WTC11 (cell line): ENCODE measurements at regions not wholly inside any gene's neighbourhood (a gene's known extent, or its start where the extent isn't known, plus 50 kb on each side); places are given as distances from the start of the nearest gene placed in this dataset.

ENCODE experiments used
- ATAC-seq: fragments of 200-7000 bp; cut with Tn5 transposase; 2 replicates; pipeline ENCODE4 v1.10.0; 2021; ENCODE audit warnings: mild to moderate bottlenecking, moderate library complexity
- CTCF ChIA-PET: fragments of 300-600 bp; sonication (Branson Sonifier 250); formaldehyde crosslinking; loops from one replicate; lab custom pipeline; 2021; ENCODE audit warnings: antibody characterized with exemption; lab: Charles Lee
- POLR2A ChIA-PET: fragments of 350-600 bp; sonication (Branson Sonifier 250); formaldehyde crosslinking; loops from one replicate; lab custom pipeline; 2021; ENCODE audit warnings: antibody characterized with exemption; lab: Charles Lee
- DNase-seq: peaks from one replicate; pipeline ENCODE4 v3.0.0; 2021; ENCODE audit warnings: low spot score
- H3K27ac Mint-ChIP-seq: 2 replicates; pipeline ENCODE4 v1.8.0; 2021; ENCODE audit warnings: mixed read lengths
- H3K27me3 Mint-ChIP-seq: 2 replicates; pipeline ENCODE4 v1.8.0; 2021; ENCODE audit warnings: low read depth, mild to moderate bottlenecking, moderate library complexity, mixed read lengths
- H3K36me3 Mint-ChIP-seq: 2 replicates; pipeline ENCODE4 v1.8.0; 2021; ENCODE audit warnings: mixed read lengths
- H3K4me1 Mint-ChIP-seq: 2 replicates; pipeline ENCODE4 v1.8.0; 2022; ENCODE audit warnings: mixed read lengths
- H3K4me3 Mint-ChIP-seq: 2 replicates; pipeline ENCODE4 v1.8.0; 2021; ENCODE audit warnings: mild to moderate bottlenecking, moderate library complexity, mixed read lengths
- H3K9me3 Mint-ChIP-seq: 2 replicates; pipeline ENCODE4 v1.8.0; 2021; ENCODE audit warnings: mixed read lengths
- AR ChIP-seq: fragments of 250-450 bp; sonication (Bioruptor Pico); IDR thresholded peaks from 2 replicates; pipeline ENCODE4 v1.9.0; 2021; ENCODE audit warnings: mild to moderate bottlenecking
- ATF6 ChIP-seq: sonication (generic); formaldehyde crosslinking; IDR thresholded peaks from 2 replicates; pipeline ENCODE4 v1.8.1; 2023; ENCODE audit warnings: mild to moderate bottlenecking, missing genetic modification reagents
- CREM ChIP-seq: sonication (generic); formaldehyde crosslinking; IDR thresholded peaks from 2 replicates; pipeline ENCODE4 v1.8.1; 2022; ENCODE audit warnings: mild to moderate bottlenecking, missing genetic modification reagents, moderate library complexity
- EMX1 ChIP-seq: fragments of 250-450 bp; sonication (Bioruptor Pico); IDR thresholded peaks from 2 replicates; pipeline ENCODE4 v1.8.0; 2021; ENCODE audit warnings: mild to moderate bottlenecking
- SMAD3 ChIP-seq: sonication (generic); formaldehyde crosslinking; IDR thresholded peaks from 2 replicates; pipeline ENCODE4 v1.8.0; 2022; ENCODE audit warnings: missing genetic modification reagents, mild to moderate bottlenecking, borderline replicate concordance
- SMAD4 ChIP-seq: sonication (generic); formaldehyde crosslinking; IDR thresholded peaks from 2 replicates; pipeline ENCODE4 v1.8.0; 2022; ENCODE audit warnings: mild to moderate bottlenecking, missing genetic modification reagents
- TEAD4 ChIP-seq: sonication (generic); formaldehyde crosslinking; IDR thresholded peaks from 2 replicates; pipeline ENCODE4 v1.8.0; 2022; ENCODE audit warnings: mild to moderate bottlenecking, missing genetic modification reagents
- ZMAT4 ChIP-seq: fragments of 250-450 bp; sonication (Bioruptor Pico); IDR thresholded peaks from 2 replicates; pipeline ENCODE4 v1.9.0; 2021; ENCODE audit warnings: mild to moderate bottlenecking
- ZNF138 ChIP-seq: sonication (generic); formaldehyde crosslinking; conservative IDR thresholded peaks from 2 replicates; pipeline ENCODE4 v1.8.1; 2022; ENCODE audit warnings: mild to moderate bottlenecking, moderate library complexity, missing genetic modification reagents
- ZNF219 ChIP-seq: sonication (generic); formaldehyde crosslinking; IDR thresholded peaks from 2 replicates; pipeline ENCODE4 v1.8.0; 2023; ENCODE audit warnings: missing genetic modification reagents, mild to moderate bottlenecking, borderline replicate concordance
- ZNF396 ChIP-seq: fragments of 250-450 bp; sonication (Bioruptor Pico); IDR thresholded peaks from 2 replicates; pipeline ENCODE4 v1.8.0; 2021; ENCODE audit warnings: mild to moderate bottlenecking, moderate library complexity, borderline replicate concordance
- ZNF671 ChIP-seq: fragments of 250-450 bp; sonication (Bioruptor Pico); IDR thresholded peaks from 2 replicates; pipeline ENCODE4 v1.8.0; 2021; ENCODE audit warnings: mild to moderate bottlenecking
- TF ChIP-seq, protein P1 (sequence below): sonication (generic); formaldehyde crosslinking; IDR thresholded peaks from 2 replicates; pipeline ENCODE4 v1.8.0; 2023; ENCODE audit warnings: mild to moderate bottlenecking, missing genetic modification reagents
- TF ChIP-seq, protein P2 (sequence below): sonication (generic); formaldehyde crosslinking; IDR thresholded peaks from 2 replicates; pipeline ENCODE4 v1.8.0; 2023; ENCODE audit warnings: missing genetic modification reagents
- TF ChIP-seq, protein P3 (sequence below): fragments of 250-450 bp; sonication (Bioruptor Pico); conservative IDR thresholded peaks from 2 replicates; pipeline ENCODE4 v1.9.0; 2021; ENCODE audit warnings: mild to moderate bottlenecking
- TF ChIP-seq, protein P4 (sequence below): fragments of 200-600 bp; IDR thresholded peaks from 2 replicates; pipeline ENCODE4 v1.8.0; 2022; ENCODE audit warnings: antibody characterized with exemption
- TF ChIP-seq, protein P5 (sequence below): sonication (generic); formaldehyde crosslinking; IDR thresholded peaks from 2 replicates; pipeline ENCODE4 v1.8.0; 2022; ENCODE audit warnings: mild to moderate bottlenecking, missing genetic modification reagents

DNA sequence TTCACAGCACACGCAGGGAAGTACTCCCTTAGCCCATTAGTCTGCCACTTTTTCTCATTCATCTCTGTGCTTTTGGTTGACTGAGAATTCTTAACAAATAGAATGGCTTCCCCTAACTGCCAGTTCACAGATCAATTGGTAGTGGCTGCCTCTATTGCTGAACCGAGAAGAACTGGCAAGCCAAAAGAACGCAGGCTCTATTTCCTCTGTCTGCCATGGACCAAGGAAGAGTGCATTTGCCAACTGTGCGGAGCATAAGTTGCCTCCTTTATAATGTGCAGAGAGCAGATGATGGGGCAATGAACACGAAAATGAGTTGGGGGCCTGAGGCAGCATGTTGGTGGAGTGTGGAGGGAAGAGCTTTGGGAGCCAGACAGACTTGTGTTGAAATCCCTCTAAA is 483.1 kb upstream of the CAMK1G start:
- TF ChIP-seq AR: no peak
- no peak for TF ChIP-seq ATF6 (CRISPR knock-in tag)
- TF ChIP-seq ZNF219 (CRISPR knock-in tag): no peak
- TF ChIP-seq TEAD4: no peak
- TF ChIP-seq, protein P1, sequence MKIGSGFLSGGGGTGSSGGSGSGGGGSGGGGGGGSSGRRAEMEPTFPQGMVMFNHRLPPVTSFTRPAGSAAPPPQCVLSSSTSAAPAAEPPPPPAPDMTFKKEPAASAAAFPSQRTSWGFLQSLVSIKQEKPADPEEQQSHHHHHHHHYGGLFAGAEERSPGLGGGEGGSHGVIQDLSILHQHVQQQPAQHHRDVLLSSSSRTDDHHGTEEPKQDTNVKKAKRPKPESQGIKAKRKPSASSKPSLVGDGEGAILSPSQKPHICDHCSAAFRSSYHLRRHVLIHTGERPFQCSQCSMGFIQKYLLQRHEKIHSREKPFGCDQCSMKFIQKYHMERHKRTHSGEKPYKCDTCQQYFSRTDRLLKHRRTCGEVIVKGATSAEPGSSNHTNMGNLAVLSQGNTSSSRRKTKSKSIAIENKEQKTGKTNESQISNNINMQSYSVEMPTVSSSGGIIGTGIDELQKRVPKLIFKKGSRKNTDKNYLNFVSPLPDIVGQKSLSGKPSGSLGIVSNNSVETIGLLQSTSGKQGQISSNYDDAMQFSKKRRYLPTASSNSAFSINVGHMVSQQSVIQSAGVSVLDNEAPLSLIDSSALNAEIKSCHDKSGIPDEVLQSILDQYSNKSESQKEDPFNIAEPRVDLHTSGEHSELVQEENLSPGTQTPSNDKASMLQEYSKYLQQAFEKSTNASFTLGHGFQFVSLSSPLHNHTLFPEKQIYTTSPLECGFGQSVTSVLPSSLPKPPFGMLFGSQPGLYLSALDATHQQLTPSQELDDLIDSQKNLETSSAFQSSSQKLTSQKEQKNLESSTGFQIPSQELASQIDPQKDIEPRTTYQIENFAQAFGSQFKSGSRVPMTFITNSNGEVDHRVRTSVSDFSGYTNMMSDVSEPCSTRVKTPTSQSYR (CRISPR knock-in tag): no peak
- TF ChIP-seq SMAD3 (CRISPR knock-in tag): no peak
- no peak for TF ChIP-seq ZMAT4 (CRISPR knock-in tag)
- TF ChIP-seq, all 79 proteins: peak for 0
- CTCF ChIA-PET: no interaction called here
- no peaks in the 10 kb centered on the region for H3K36me3 Mint-ChIP-seq
- DNase-seq (no peak), ATAC-seq (no peak)
- H3K4me3 Mint-ChIP-seq: no peak overlapping the region
- no peaks in the 10 kb centered on the region for H3K9me3 Mint-ChIP-seq
- POLR2A ChIA-PET: no interaction called here
- no peaks in the 10 kb centered on the region for H3K27me3 Mint-ChIP-seq
- H3K4me1 Mint-ChIP-seq: peaks cover 12% of the 10 kb centered on the region
- H3K27ac Mint-ChIP-seq: no peak overlapping the region

GRCh38 chr1:209101106-209101505 is 482.4 kb upstream of the CAMK1G start:
- no peaks in the 10 kb centered on the region for H3K27me3 Mint-ChIP-seq
- no peaks in the 10 kb centered on the region for H3K36me3 Mint-ChIP-seq
- TF ChIP-seq SMAD4 (CRISPR knock-in tag) (no peak), CREM (CRISPR knock-in tag) (no peak), ZNF138 (CRISPR knock-in tag) (no peak), ZNF396 (CRISPR knock-in tag) (no peak), ATF6 (CRISPR knock-in tag) (no peak), EMX1 (CRISPR knock-in tag) (no peak), ZNF671 (CRISPR knock-in tag) (no peak)
- TF ChIP-seq, protein P2, sequence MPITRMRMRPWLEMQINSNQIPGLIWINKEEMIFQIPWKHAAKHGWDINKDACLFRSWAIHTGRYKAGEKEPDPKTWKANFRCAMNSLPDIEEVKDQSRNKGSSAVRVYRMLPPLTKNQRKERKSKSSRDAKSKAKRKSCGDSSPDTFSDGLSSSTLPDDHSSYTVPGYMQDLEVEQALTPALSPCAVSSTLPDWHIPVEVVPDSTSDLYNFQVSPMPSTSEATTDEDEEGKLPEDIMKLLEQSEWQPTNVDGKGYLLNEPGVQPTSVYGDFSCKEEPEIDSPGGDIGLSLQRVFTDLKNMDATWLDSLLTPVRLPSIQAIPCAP (CRISPR knock-in tag): no peak
- TF ChIP-seq, protein P3, sequence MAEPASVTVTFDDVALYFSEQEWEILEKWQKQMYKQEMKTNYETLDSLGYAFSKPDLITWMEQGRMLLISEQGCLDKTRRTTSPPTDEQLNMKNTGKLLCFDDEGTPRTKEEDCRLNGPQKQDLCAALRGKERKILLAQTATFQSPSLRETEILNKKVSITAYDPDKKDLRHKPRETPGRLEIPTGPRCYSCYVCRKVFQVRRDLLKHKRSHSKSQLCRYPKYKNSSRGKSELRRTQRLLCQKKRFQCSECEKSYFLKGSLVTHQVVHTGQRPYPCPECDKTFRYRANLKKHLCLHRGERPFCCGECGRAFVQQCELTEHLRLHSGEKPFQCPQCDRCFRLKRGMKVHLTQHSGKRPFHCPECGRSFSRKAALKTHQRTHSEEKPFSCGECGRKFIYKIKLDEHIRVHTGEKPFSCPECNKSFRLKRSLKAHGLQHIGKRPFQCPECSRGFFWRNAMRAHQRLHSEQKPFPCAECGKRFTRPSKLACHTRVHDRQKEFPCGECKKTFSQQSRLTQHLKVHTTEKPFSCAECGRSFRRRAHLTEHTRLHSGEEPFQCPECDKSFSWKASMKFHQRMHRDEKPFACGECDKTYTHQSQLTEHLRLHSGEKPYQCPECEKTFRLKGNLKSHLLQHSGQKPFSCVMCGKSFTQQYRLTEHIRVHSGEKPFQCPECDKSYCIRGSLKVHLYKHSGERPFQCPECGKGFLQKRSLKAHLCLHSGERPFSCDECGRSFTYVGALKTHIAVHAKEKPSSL (CRISPR knock-in tag): no peak
- TF ChIP-seq, protein P4, sequence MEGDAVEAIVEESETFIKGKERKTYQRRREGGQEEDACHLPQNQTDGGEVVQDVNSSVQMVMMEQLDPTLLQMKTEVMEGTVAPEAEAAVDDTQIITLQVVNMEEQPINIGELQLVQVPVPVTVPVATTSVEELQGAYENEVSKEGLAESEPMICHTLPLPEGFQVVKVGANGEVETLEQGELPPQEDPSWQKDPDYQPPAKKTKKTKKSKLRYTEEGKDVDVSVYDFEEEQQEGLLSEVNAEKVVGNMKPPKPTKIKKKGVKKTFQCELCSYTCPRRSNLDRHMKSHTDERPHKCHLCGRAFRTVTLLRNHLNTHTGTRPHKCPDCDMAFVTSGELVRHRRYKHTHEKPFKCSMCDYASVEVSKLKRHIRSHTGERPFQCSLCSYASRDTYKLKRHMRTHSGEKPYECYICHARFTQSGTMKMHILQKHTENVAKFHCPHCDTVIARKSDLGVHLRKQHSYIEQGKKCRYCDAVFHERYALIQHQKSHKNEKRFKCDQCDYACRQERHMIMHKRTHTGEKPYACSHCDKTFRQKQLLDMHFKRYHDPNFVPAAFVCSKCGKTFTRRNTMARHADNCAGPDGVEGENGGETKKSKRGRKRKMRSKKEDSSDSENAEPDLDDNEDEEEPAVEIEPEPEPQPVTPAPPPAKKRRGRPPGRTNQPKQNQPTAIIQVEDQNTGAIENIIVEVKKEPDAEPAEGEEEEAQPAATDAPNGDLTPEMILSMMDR: no peak
- TF ChIP-seq, protein P5, sequence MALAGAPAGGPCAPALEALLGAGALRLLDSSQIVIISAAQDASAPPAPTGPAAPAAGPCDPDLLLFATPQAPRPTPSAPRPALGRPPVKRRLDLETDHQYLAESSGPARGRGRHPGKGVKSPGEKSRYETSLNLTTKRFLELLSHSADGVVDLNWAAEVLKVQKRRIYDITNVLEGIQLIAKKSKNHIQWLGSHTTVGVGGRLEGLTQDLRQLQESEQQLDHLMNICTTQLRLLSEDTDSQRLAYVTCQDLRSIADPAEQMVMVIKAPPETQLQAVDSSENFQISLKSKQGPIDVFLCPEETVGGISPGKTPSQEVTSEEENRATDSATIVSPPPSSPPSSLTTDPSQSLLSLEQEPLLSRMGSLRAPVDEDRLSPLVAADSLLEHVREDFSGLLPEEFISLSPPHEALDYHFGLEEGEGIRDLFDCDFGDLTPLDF (CRISPR knock-in tag): no peak
- DNase-seq (no peak), ATAC-seq (no peak)
- H3K4me3 Mint-ChIP-seq: no peak overlapping the region
- H3K9me3 Mint-ChIP-seq: no peaks in the 10 kb centered on the region
- H3K4me1 Mint-ChIP-seq: peaks cover 19% of the 10 kb centered on the region
- POLR2A ChIA-PET: no interaction called here
- H3K27ac Mint-ChIP-seq: no peak overlapping the region
- CTCF ChIA-PET: no interaction called here
